K562 (cell line): ENCODE measurements at regions not wholly inside any gene's neighbourhood (a gene's known extent, or its start where the extent isn't known, plus 50 kb on each side); places are given as distances from the start of the nearest gene placed in this dataset.
"Not testable (repeated sequence)": the region's sequence is repeated elsewhere in the genome, so short reads cannot be mapped to it uniquely, and the experiment has no call there.

Experiments
- BRCA1 ChIP-seq, 2 experiments: fragments of 450-650 bp in 1 of 2; sonication (generic) in 1 of 2; formaldehyde crosslinking in 1 of 2; IDR thresholded peaks; 2 replicates each; pipeline versions ENCODE4 v1.5.0 to v1.6.1; 2017 to 2020; ENCODE audit warnings: mild to moderate bottlenecking in 1 of 2, missing genetic modification reagents in 1 of 2
- CHD2 ChIP-seq: IDR thresholded peaks from 2 replicates; pipeline ENCODE4 v1.6.1; 2011; ENCODE audit warnings: low read depth, low read length
- CREB1 ChIP-seq, 2 experiments: sonication (generic) in 1 of 2; formaldehyde crosslinking in 1 of 2; IDR thresholded peaks; 2 replicates each; pipeline versions ENCODE4 v1.6.1 to v1.8.0; 2012 to 2022; ENCODE audit warnings: inconsistent platforms in 1 of 2, mild to moderate bottlenecking in 1 of 2, missing genetic modification reagents in 1 of 2, moderate library complexity in 1 of 2
- CTCF ChIP-seq, 3 experiments: IDR thresholded peaks in 2 of 3; conservative IDR thresholded peaks in 1 of 3; 2 replicates each; pipeline ENCODE4 v1.5.1; 2011 to 2012; ENCODE audit warnings: low read length in 3 of 3, mild to moderate bottlenecking in 3 of 3, control low read depth in 2 of 3, improper control_type of control experiment in 1 of 3, inconsistent platforms in 1 of 3, low read depth in 1 of 3, mixed read lengths in 1 of 3, moderate library complexity in 1 of 3; ENCODE audit not compliant: insufficient read depth in 2 of 3
- GABPB1 ChIP-seq: sonication (generic); formaldehyde crosslinking; IDR thresholded peaks from 2 replicates; pipeline ENCODE4 v1.8.0; 2022; ENCODE audit warnings: mild to moderate bottlenecking, missing genetic modification reagents
- NFYB ChIP-seq: IDR thresholded peaks from 2 replicates; pipeline ENCODE4 v1.6.1; 2011; ENCODE audit warnings: mild to moderate bottlenecking, moderate library complexity; ENCODE audit not compliant: insufficient read length; ENCODE audit errors: extremely low read depth
- NR2C2 ChIP-seq, 2 experiments: fragments of 200-800 bp in 1 of 2; sonication (Bioruptor generic) in 1 of 2; sonication (generic) in 1 of 2; formaldehyde crosslinking in 1 of 2; IDR thresholded peaks; 2 replicates each; pipeline versions ENCODE4 v1.6.1 to v1.8.0; 2016 to 2022; ENCODE audit warnings: mild to moderate bottlenecking in 1 of 2, missing compliant biosample characterization in 1 of 2, missing genetic modification characterization in 1 of 2, missing genetic modification reagents in 1 of 2
- NUFIP1 ChIP-seq: fragments of 450-650 bp; IDR thresholded peaks from 2 replicates; pipeline ENCODE4 v1.6.1; 2018; ENCODE audit not compliant: partially characterized antibody
- PHB ChIP-seq: fragments of 250-450 bp; sonication (Bioruptor Pico); IDR thresholded peaks from 2 replicates; pipeline ENCODE4 v1.5.0; 2021
- TAF1 ChIP-seq: IDR thresholded peaks from 2 replicates; pipeline ENCODE4 v1.6.1; 2011; ENCODE audit warnings: mild to moderate bottlenecking, low read length, moderate library complexity; ENCODE audit not compliant: insufficient read depth, control insufficient read depth, severe bottlenecking; ENCODE audit errors: extremely low read depth
- TCF7L2 ChIP-seq: fragments of 150-350 bp; IDR thresholded peaks from 2 replicates; pipeline ENCODE4 v1.6.1; 2016; ENCODE audit warnings: low read depth, mild to moderate bottlenecking, low read length, moderate library complexity
- UBTF ChIP-seq, 2 experiments: IDR thresholded peaks; 2 replicates each; pipeline ENCODE4 v1.6.1; 2012; ENCODE audit warnings: improper control_type of control experiment in 2 of 2, low read depth in 2 of 2, low read length in 2 of 2, borderline replicate concordance in 1 of 2
- ZBTB7A ChIP-seq: IDR thresholded peaks from 2 replicates; pipeline ENCODE4 v1.6.1; 2011; ENCODE audit warnings: low read depth, mild to moderate bottlenecking, low read length, moderate library complexity, borderline replicate concordance; ENCODE audit not compliant: control insufficient read depth
- ZFX ChIP-seq: sonication (generic); formaldehyde crosslinking; IDR thresholded peaks from 2 replicates; pipeline ENCODE4 v1.8.0; 2022; ENCODE audit warnings: mild to moderate bottlenecking, missing genetic modification reagents, moderate library complexity

- not testable (repeated sequence) for TF ChIP-seq UBTF (IDR thresholded peaks at IDR 0.05; ENCODE audit: borderline replicate concordance in 1 of 2, low read depth in 2 of 2, low read length in 2 of 2); GABPB1; NUFIP1; ZFX (CRISPR knock-in tag); CHD2; NFYB; TAF1; ZBTB7A; BRCA1 (IDR thresholded peaks at IDR 0.05); BRCA1 (CRISPR knock-in tag; IDR thresholded peaks at IDR 0.05); PHB (CRISPR knock-in tag); CREB1 (IDR thresholded peaks at IDR 0.05); CREB1 (CRISPR knock-in tag; IDR thresholded peaks at IDR 0.05); TCF7L2; CTCF (IDR thresholded peaks at IDR 0.05 in 2 of 3, conservative IDR thresholded peaks at IDR 0.05 in 1 of 3; ENCODE audit: insufficient read depth in 2 of 3, low read depth in 1 of 3, low read length in 3 of 3); NR2C2 (CRISPR knock-in tag; IDR thresholded peaks at IDR 0.05); NR2C2 (tag; IDR thresholded peaks at IDR 0.05)
Measured at GRCh38 chr12:13518034-13518433, 321.5 kb downstream of the EMP1 start.
